WTC11 (cell line): ENCODE measurements at regions not wholly inside any gene's neighbourhood (a gene's known extent, or its start where the extent isn't known, plus 50 kb on each side); places are given as distances from the start of the nearest gene placed in this dataset.

Source experiments
- ATF2 ChIP-seq: sonication (generic); formaldehyde crosslinking; IDR thresholded peaks from 2 replicates; pipeline ENCODE4 v1.8.1; 2022; ENCODE audit warnings: low read depth, missing genetic modification reagents, borderline replicate concordance
- CTCF ChIP-seq: fragments of 200-600 bp; IDR thresholded peaks from 2 replicates; pipeline ENCODE4 v1.8.0; 2022; ENCODE audit warnings: antibody characterized with exemption
- JUN ChIP-seq: sonication (generic); formaldehyde crosslinking; IDR thresholded peaks from 2 replicates; pipeline ENCODE4 v1.8.0; 2023; ENCODE audit warnings: mild to moderate bottlenecking, missing genetic modification reagents
- NFYB ChIP-seq: sonication (generic); formaldehyde crosslinking; conservative IDR thresholded peaks from 2 replicates; pipeline ENCODE4 v1.8.0; 2022; ENCODE audit warnings: low read depth, missing genetic modification reagents
- NR1H2 ChIP-seq: sonication (generic); formaldehyde crosslinking; IDR thresholded peaks from 2 replicates; pipeline ENCODE4 v1.9.0; 2021; ENCODE audit warnings: mild to moderate bottlenecking, moderate library complexity, missing genetic modification reagents
- PRRX2 ChIP-seq: fragments of 250-450 bp; sonication (Bioruptor Pico); IDR thresholded peaks from 2 replicates; pipeline ENCODE4 v1.8.0; 2021; ENCODE audit warnings: mild to moderate bottlenecking
- TEAD4 ChIP-seq: sonication (generic); formaldehyde crosslinking; IDR thresholded peaks from 2 replicates; pipeline ENCODE4 v1.8.0; 2022; ENCODE audit warnings: mild to moderate bottlenecking, missing genetic modification reagents

GRCh38 chr11:42957831-42958230 lies 354.0 kb upstream of the API5 start:
- TF ChIP-seq CTCF: no peak
- no peak for TF ChIP-seq JUN (CRISPR knock-in tag)
- no peak for TF ChIP-seq NR1H2 (CRISPR knock-in tag)
- no peak for TF ChIP-seq ATF2 (CRISPR knock-in tag)
- no peak for TF ChIP-seq TEAD4 (CRISPR knock-in tag)
- TF ChIP-seq NFYB: no peak
- no peak for TF ChIP-seq PRRX2 (CRISPR knock-in tag)
